ENCODE measurements at regions not wholly inside any gene's neighbourhood (a gene's known extent, or its start where the extent isn't known, plus 50 kb on each side); places are given as distances from the start of the nearest gene placed in this dataset.

DNA sequence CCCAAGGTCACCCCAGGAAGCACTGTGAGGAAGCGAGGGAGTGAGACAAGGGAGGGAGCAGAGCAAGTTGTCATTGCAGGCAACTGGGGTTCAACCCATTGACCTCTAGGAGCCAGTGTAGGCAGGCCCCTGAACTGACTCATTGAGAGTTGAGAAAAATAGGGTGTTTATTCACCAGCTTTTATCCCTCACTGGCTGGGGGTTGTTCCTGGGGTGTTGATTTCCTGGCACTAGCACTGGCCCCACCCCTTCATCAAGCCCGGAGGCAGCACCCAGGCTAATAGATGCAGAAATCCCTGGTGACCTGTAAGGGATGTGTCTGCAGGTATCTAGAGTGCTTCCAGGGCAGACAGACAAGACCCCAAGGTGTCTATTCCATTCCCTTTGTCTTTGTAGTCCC lies 183.9 kb downstream of the ARRDC4 start:
- Histone ChIP-seq H3K9me2 (replicated peaks; ENCODE audit: low read depth, low read length) (no peaks in the 10 kb centered on the region), H3K36me3 (ENCODE audit: insufficient read depth, low read length) (no peaks in the 10 kb centered on the region), H3K4me2 (ENCODE audit: low read depth, low read length, poor library complexity, severe bottlenecking) (no peak overlapping the region), H4K20me1 (ENCODE audit: insufficient read depth, low read length, poor library complexity, severe bottlenecking) (no peaks in the 10 kb centered on the region), H3K27me3 (ENCODE audit: insufficient read depth, low read length, poor library complexity, severe bottlenecking) (no peaks in the 10 kb centered on the region), H3K4me1 (ENCODE audit: insufficient read depth, low read length, poor library complexity, severe bottlenecking) (peaks cover 78% of the 10 kb centered on the region), H3K9ac (ENCODE audit: low read depth, low read length, poor library complexity, severe bottlenecking) (peak overlapping the region; percentile 25), H2AFZ (ENCODE audit: low read length) (no peak overlapping the region), H3K4me3 (ENCODE audit: low read length, poor library complexity, severe bottlenecking) (no peak overlapping the region), H3F3A (ENCODE audit: low read depth) (peaks cover 5% of the 10 kb centered on the region; the same call in 1 of the 2 replicates), H3K9me3 (ENCODE audit: insufficient read depth, low read depth, low read length) (no peaks in the 10 kb centered on the region), H3K79me2 (ENCODE audit: insufficient read depth, low read length) (no peaks in the 10 kb centered on the region)
- TF ChIP-seq, protein P1, sequence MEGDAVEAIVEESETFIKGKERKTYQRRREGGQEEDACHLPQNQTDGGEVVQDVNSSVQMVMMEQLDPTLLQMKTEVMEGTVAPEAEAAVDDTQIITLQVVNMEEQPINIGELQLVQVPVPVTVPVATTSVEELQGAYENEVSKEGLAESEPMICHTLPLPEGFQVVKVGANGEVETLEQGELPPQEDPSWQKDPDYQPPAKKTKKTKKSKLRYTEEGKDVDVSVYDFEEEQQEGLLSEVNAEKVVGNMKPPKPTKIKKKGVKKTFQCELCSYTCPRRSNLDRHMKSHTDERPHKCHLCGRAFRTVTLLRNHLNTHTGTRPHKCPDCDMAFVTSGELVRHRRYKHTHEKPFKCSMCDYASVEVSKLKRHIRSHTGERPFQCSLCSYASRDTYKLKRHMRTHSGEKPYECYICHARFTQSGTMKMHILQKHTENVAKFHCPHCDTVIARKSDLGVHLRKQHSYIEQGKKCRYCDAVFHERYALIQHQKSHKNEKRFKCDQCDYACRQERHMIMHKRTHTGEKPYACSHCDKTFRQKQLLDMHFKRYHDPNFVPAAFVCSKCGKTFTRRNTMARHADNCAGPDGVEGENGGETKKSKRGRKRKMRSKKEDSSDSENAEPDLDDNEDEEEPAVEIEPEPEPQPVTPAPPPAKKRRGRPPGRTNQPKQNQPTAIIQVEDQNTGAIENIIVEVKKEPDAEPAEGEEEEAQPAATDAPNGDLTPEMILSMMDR (conservative IDR thresholded peaks at IDR 0.05; ENCODE audit: low read length) = no peak
- no peak for TF ChIP-seq EZH2phosphoT487 (IDR thresholded peaks at IDR 0.05; ENCODE audit: borderline replicate concordance)

DNA sequence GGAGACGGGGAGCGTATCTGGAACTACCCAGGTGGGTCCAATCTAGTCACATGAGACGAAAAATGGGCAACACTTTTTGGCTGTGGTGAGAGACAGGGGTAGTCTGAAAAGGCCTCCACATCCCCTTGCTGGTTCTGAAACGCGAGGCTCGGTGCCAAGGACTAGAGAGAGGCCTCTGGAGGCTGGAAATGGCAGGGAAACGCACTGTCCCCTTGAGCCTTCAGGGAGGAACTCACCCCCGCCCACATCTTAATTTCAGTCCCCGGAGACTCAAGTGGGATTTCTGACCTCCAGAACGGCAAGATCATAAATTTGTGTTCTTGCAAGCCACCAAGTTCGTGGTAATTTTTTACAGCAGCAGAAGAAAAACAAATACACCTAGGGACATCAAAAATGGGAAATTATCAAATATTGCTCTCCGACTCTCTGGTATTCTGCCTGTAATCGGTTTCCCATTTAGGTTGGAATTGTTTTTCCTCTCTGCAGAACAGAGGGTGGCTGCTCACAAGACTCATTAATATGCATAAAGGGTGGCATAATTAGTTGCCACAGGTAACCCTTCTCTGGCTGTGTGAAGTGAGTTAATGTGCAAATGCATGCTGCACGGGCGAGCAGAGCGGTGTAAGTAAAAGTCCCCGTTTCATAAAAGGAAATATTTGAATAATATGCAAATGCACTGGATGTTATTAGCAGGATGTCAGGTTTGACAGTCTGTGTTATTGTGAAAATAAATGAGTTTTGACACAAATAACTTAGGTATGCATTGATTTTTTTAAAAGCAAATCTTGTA lies 185.7 kb downstream of the ARRDC4 start:
- H3K4me2 ChIP-seq (ENCODE audit: low read depth, low read length, poor library complexity, severe bottlenecking) = no peak overlapping the region
- no peaks in the 10 kb centered on the region for H3K79me2 ChIP-seq (ENCODE audit: insufficient read depth, low read length)
- 0 out of 2 replicates have a peak overlapping the region, but pooled peaks have one; percentile 13 for H2AFZ ChIP-seq (ENCODE audit: low read length)
- H3K27me3 ChIP-seq (ENCODE audit: insufficient read depth, low read length, poor library complexity, severe bottlenecking) = no peaks in the 10 kb centered on the region
- H3K9me2 ChIP-seq (replicated peaks; ENCODE audit: low read depth, low read length) = no peaks in the 10 kb centered on the region
- H3K36me3 ChIP-seq (ENCODE audit: insufficient read depth, low read length) = no peaks in the 10 kb centered on the region
- no peak for TF ChIP-seq EZH2phosphoT487 (IDR thresholded peaks at IDR 0.05; ENCODE audit: borderline replicate concordance)
- TF ChIP-seq, protein P1 (conservative IDR thresholded peaks at IDR 0.05; ENCODE audit: low read length) = no peak
- H3K4me3 ChIP-seq (ENCODE audit: low read length, poor library complexity, severe bottlenecking) = no peak overlapping the region
- H3K9ac ChIP-seq (ENCODE audit: low read depth, low read length, poor library complexity, severe bottlenecking) = no peak overlapping the region
- H4K20me1 ChIP-seq (ENCODE audit: insufficient read depth, low read length, poor library complexity, severe bottlenecking) = no peaks in the 10 kb centered on the region
- H3F3A ChIP-seq (ENCODE audit: low read depth) = no peaks in the 10 kb centered on the region
- H3K4me1 ChIP-seq (ENCODE audit: insufficient read depth, low read length, poor library complexity, severe bottlenecking) = peaks cover 88% of the 10 kb centered on the region
- no peaks in the 10 kb centered on the region for H3K9me3 ChIP-seq (ENCODE audit: insufficient read depth, low read depth, low read length)

DNA sequence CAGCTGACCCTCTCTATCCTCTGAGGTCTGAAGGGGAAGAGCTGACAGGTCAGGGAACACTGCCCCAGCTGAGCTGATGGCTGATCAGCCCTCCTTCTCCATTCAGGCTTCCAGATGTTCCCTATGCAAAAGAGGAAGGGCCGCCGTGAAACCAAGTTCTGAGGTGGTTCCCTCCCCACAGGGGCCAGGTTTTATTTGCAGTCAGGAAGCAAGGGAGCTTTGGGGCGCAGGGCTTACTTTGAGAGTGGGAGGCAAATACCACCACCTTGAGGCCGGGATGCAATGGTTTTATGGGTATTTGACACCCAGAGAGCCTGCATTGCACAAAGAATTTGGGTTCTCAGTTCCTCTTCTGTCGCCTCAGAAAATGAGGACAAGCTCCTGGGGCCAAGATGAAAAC lies 186.9 kb downstream of the ARRDC4 start:
- H2AFZ ChIP-seq (ENCODE audit: low read length) = 0 out of 2 replicates have a peak overlapping the region, but pooled peaks have one; percentile 7
- no peak overlapping the region for H3K9ac ChIP-seq (ENCODE audit: low read depth, low read length, poor library complexity, severe bottlenecking)
- H3K4me3 ChIP-seq (ENCODE audit: low read length, poor library complexity, severe bottlenecking) = no peak overlapping the region
- H3K27me3 ChIP-seq (ENCODE audit: insufficient read depth, low read length, poor library complexity, severe bottlenecking) = no peaks in the 10 kb centered on the region
- H3K9me3 ChIP-seq (ENCODE audit: insufficient read depth, low read depth, low read length) = 0 out of 2 replicates have a peak, but pooled peaks cover 6% of the 10 kb centered on the region
- H3F3A ChIP-seq (ENCODE audit: low read depth) = no peaks in the 10 kb centered on the region
- peaks cover 82% of the 10 kb centered on the region for H3K4me1 ChIP-seq (ENCODE audit: insufficient read depth, low read length, poor library complexity, severe bottlenecking)
- H3K9me2 ChIP-seq (replicated peaks; ENCODE audit: low read depth, low read length) = no peaks in the 10 kb centered on the region
- no peak overlapping the region for H3K4me2 ChIP-seq (ENCODE audit: low read depth, low read length, poor library complexity, severe bottlenecking)
- H3K79me2 ChIP-seq (ENCODE audit: insufficient read depth, low read length) = no peaks in the 10 kb centered on the region
- no peak for TF ChIP-seq EZH2phosphoT487 (IDR thresholded peaks at IDR 0.05; ENCODE audit: borderline replicate concordance)
- TF ChIP-seq, protein P1 (conservative IDR thresholded peaks at IDR 0.05; ENCODE audit: low read length) = peak; percentile 28; the same call in 1 of the 2 replicates
- H4K20me1 ChIP-seq (ENCODE audit: insufficient read depth, low read length, poor library complexity, severe bottlenecking) = no peaks in the 10 kb centered on the region
- no peaks in the 10 kb centered on the region for H3K36me3 ChIP-seq (ENCODE audit: insufficient read depth, low read length)

All from Loucy (cell line).